HUES64 (cell line): ENCODE measurements at regions not wholly inside any gene's neighbourhood (a gene's known extent, or its start where the extent isn't known, plus 50 kb on each side); places are given as distances from the start of the nearest gene placed in this dataset.
"Not testable (repeated sequence)": the region's sequence is repeated elsewhere in the genome, so short reads cannot be mapped to it uniquely, and the experiment has no call there.

ENCODE experiments used
- H3K27ac ChIP-seq: 2 replicates; pipeline ENCODE4 v1.7.0; 2013; ENCODE audit warnings: low read depth, low read length, inconsistent platforms
- H3K27me3 ChIP-seq: 2 replicates; pipeline ENCODE4 v1.6.1; 2013; ENCODE audit warnings: mild to moderate bottlenecking, low read length; ENCODE audit not compliant: insufficient read depth
- H3K36me3 ChIP-seq: 2 replicates; pipeline ENCODE4 v1.6.1; 2013; ENCODE audit warnings: mild to moderate bottlenecking, low read length; ENCODE audit not compliant: insufficient read depth
- H3K4me1 ChIP-seq: 2 replicates; pipeline ENCODE4 v1.6.1; 2013; ENCODE audit warnings: mild to moderate bottlenecking, low read length, moderate library complexity; ENCODE audit not compliant: insufficient read depth
- H3K4me3 ChIP-seq: 2 replicates; pipeline ENCODE4 v1.5.1; 2013; ENCODE audit warnings: mild to moderate bottlenecking, low read length, moderate library complexity
- H3K9ac ChIP-seq: 2 replicates; pipeline ENCODE4 v1.6.1; 2013; ENCODE audit warnings: mild to moderate bottlenecking, low read depth, low read length
- H3K9me3 ChIP-seq: 2 replicates; pipeline ENCODE4 v1.6.1; 2013; ENCODE audit warnings: low read depth, low read length; ENCODE audit not compliant: insufficient read depth
- WGBS: fragments of 150-250, 120-280 bp; methylation state at CpG from one replicate; pipeline ENCODE4 v1.1.7; 2013; ENCODE audit warnings: missing lambda C conversion rate; 5-methylcytosine and 5-hydroxymethylcytosine counted together

- not testable (repeated sequence) for H3K36me3 ChIP-seq, H3K4me1 ChIP-seq, H3K9ac ChIP-seq, H3K4me3 ChIP-seq, H3K27me3 ChIP-seq, H3K27ac ChIP-seq
- H3K9me3 ChIP-seq = peaks cover 34% of the 10 kb centered on the region
- WGBS = 96% methylated on average over 8 of the region's 8 CpGs
Measured at GRCh38 chr3:16077681-16078080, 96.8 kb upstream of the GALNT15 start.

GRCh38 chr3:16079519-16079918, 95.0 kb upstream of the GALNT15 start:
- no peaks in the 10 kb centered on the region for H3K4me1 ChIP-seq
- 98% methylated on average over 2 of the region's 2 CpGs for WGBS
- no peak overlapping the region for H3K27ac ChIP-seq
- no peaks in the 10 kb centered on the region for H3K27me3 ChIP-seq
- H3K9me3 ChIP-seq = peaks cover 43% of the 10 kb centered on the region
- no peaks in the 10 kb centered on the region for H3K36me3 ChIP-seq
- no peak overlapping the region for H3K4me3 ChIP-seq
- H3K9ac ChIP-seq = no peak overlapping the region

- no peaks in the 10 kb centered on the region for H3K36me3 ChIP-seq
- no peak overlapping the region for H3K9ac ChIP-seq
- H3K27ac ChIP-seq = no peak overlapping the region
- 87% methylated on average over 3 of the region's 3 CpGs for WGBS
- H3K9me3 ChIP-seq = peaks cover 40% of the 10 kb centered on the region
- no peak overlapping the region for H3K4me3 ChIP-seq
- H3K4me1 ChIP-seq = no peaks in the 10 kb centered on the region
- H3K27me3 ChIP-seq = no peaks in the 10 kb centered on the region
Measured at GRCh38 chr3:16081661-16082060, 92.8 kb upstream of the GALNT15 start.

GRCh38 chr3:16084887-16085286, 89.6 kb upstream of the GALNT15 start:
- no peaks in the 10 kb centered on the region for H3K4me1 ChIP-seq
- H3K27ac ChIP-seq = no peak overlapping the region
- WGBS = 100% methylated on average over 2 of the region's 4 CpGs
- no peak overlapping the region for H3K9ac ChIP-seq
- no peaks in the 10 kb centered on the region for H3K27me3 ChIP-seq
- H3K4me3 ChIP-seq = no peak overlapping the region
- peaks cover 31% of the 10 kb centered on the region for H3K9me3 ChIP-seq
- no peaks in the 10 kb centered on the region for H3K36me3 ChIP-seq

- Histone ChIP-seq H3K27ac (no peak overlapping the region), H3K4me1 (no peaks in the 10 kb centered on the region), H3K36me3 (no peaks in the 10 kb centered on the region), H3K27me3 (no peaks in the 10 kb centered on the region), H3K9me3 (peaks cover 28% of the 10 kb centered on the region), H3K4me3 (no peak overlapping the region), H3K9ac (no peak overlapping the region)
- WGBS = 92% methylated on average over 4 of the region's 4 CpGs
Measured at GRCh38 chr3:16085410-16085809, 89.1 kb upstream of the GALNT15 start.

GRCh38 chr3:16085884-16086608, 88.4 kb upstream of the GALNT15 start:
- Histone ChIP-seq H3K27me3 (no peaks in the 10 kb centered on the region), H3K36me3 (no peaks in the 10 kb centered on the region), H3K4me3 (no peak overlapping the region), H3K9me3 (peaks cover 21% of the 10 kb centered on the region), H3K9ac (no peak overlapping the region), H3K4me1 (no peaks in the 10 kb centered on the region), H3K27ac (no peak overlapping the region)
- WGBS = 91% methylated on average over 13 of the region's 13 CpGs

- Histone ChIP-seq H3K27ac (no peak overlapping the region), H3K27me3 (no peaks in the 10 kb centered on the region), H3K4me3 (no peak overlapping the region), H3K4me1 (no peaks in the 10 kb centered on the region), H3K9me3 (peaks cover 16% of the 10 kb centered on the region; the same call in 1 of the 2 replicates), H3K36me3 (no peaks in the 10 kb centered on the region), H3K9ac (no peak overlapping the region)
- 59% methylated on average over 1 of the region's 1 CpG for WGBS
Measured at GRCh38 chr3:16086690-16087089, 87.8 kb upstream of the GALNT15 start.

GRCh38 chr3:16088496-16088895, 86.0 kb upstream of the GALNT15 start:
- H3K4me1 ChIP-seq = no peaks in the 10 kb centered on the region
- WGBS = 89% methylated on average over 1 of the region's 1 CpG
- no peak overlapping the region for H3K4me3 ChIP-seq
- no peak overlapping the region for H3K27ac ChIP-seq
- no peak overlapping the region for H3K9ac ChIP-seq
- H3K27me3 ChIP-seq = no peaks in the 10 kb centered on the region
- H3K36me3 ChIP-seq = no peaks in the 10 kb centered on the region
- H3K9me3 ChIP-seq = 0 out of 2 replicates have a peak, but pooled peaks cover 1% of the 10 kb centered on the region

GRCh38 chr3:16089521-16089920, 85.0 kb upstream of the GALNT15 start:
- WGBS = 79% methylated on average over 1 of the region's 1 CpG
- Histone ChIP-seq H3K4me3 (no peak overlapping the region), H3K27me3 (no peaks in the 10 kb centered on the region), H3K4me1 (no peaks in the 10 kb centered on the region), H3K9ac (no peak overlapping the region), H3K27ac (no peak overlapping the region), H3K9me3 (no peaks in the 10 kb centered on the region), H3K36me3 (no peaks in the 10 kb centered on the region)

- 80% methylated on average over 1 of the region's 1 CpG for WGBS
- Histone ChIP-seq H3K4me3 (no peak overlapping the region), H3K36me3 (no peaks in the 10 kb centered on the region), H3K9me3 (no peaks in the 10 kb centered on the region), H3K27me3 (no peaks in the 10 kb centered on the region), H3K27ac (no peak overlapping the region), H3K9ac (no peak overlapping the region), H3K4me1 (no peaks in the 10 kb centered on the region)
Measured at GRCh38 chr3:16090024-16090423, 84.5 kb upstream of the GALNT15 start.

- H3K27ac ChIP-seq = no peak overlapping the region
Measured at GRCh38 chr3:16090706-16091105, 83.8 kb upstream of the GALNT15 start.

GRCh38 chr3:16092923-16093322, 81.6 kb upstream of the GALNT15 start:
- Histone ChIP-seq H3K27me3 (no peaks in the 10 kb centered on the region), H3K27ac (no peak overlapping the region), H3K9ac (no peak overlapping the region), H3K9me3 (no peaks in the 10 kb centered on the region), H3K4me1 (no peaks in the 10 kb centered on the region), H3K4me3 (no peak overlapping the region), H3K36me3 (no peaks in the 10 kb centered on the region)
- WGBS = 92% methylated on average over 5 of the region's 5 CpGs

More at GRCh38 chr3:16090706-16091105, 83.8 kb upstream of the GALNT15 start:
- H3K27me3 ChIP-seq = no peaks in the 10 kb centered on the region
- no peak overlapping the region for H3K9ac ChIP-seq
- no peaks in the 10 kb centered on the region for H3K36me3 ChIP-seq
- H3K4me1 ChIP-seq = no peaks in the 10 kb centered on the region
- no peak overlapping the region for H3K4me3 ChIP-seq
- no peaks in the 10 kb centered on the region for H3K9me3 ChIP-seq
